22Rv1 (cell line): ENCODE measurements at regions not wholly inside any gene's neighbourhood (a gene's known extent, or its start where the extent isn't known, plus 50 kb on each side); places are given as distances from the start of the nearest gene placed in this dataset.
"Not testable (repeated sequence)": the region's sequence is repeated elsewhere in the genome, so short reads cannot be mapped to it uniquely, and the experiment has no call there.

Experiments used
- H3K27ac ChIP-seq: fragments of 450-650 bp; 2 replicates; pipeline ENCODE4 v1.5.1; 2017
- ZFX ChIP-seq: fragments of 450-650 bp; IDR thresholded peaks from 2 replicates; pipeline ENCODE4 v1.6.1; 2017; ENCODE audit warnings: antibody characterized with exemption, borderline replicate concordance
- TF ChIP-seq, protein P1 (sequence below): fragments of 450-650 bp; IDR thresholded peaks from 2 replicates; pipeline ENCODE4 v1.5.1; 2017; ENCODE audit warnings: mild to moderate bottlenecking

DNA sequence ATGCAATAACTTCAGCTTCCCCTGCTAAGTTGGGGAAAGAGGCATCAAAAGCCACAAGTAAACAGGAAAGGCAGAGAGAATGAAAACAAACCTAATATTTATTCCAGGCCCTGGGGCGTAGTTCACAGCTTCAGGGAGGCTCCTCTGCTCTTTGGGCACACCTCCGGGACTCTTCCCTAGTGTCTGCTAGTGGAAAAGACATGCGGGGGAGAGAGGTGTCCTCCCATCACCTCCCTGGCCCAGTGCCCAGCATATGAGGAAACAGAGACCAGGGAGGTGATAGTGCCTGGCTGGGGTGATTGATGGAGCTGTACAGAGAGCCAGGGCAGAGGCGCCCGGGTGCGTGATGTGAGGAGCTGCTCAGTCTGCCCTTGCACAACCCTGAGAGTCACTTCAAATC lies 71.0 kb downstream of the RASL11A start:
- no peak for TF ChIP-seq ZFX
- TF ChIP-seq, protein P1, sequence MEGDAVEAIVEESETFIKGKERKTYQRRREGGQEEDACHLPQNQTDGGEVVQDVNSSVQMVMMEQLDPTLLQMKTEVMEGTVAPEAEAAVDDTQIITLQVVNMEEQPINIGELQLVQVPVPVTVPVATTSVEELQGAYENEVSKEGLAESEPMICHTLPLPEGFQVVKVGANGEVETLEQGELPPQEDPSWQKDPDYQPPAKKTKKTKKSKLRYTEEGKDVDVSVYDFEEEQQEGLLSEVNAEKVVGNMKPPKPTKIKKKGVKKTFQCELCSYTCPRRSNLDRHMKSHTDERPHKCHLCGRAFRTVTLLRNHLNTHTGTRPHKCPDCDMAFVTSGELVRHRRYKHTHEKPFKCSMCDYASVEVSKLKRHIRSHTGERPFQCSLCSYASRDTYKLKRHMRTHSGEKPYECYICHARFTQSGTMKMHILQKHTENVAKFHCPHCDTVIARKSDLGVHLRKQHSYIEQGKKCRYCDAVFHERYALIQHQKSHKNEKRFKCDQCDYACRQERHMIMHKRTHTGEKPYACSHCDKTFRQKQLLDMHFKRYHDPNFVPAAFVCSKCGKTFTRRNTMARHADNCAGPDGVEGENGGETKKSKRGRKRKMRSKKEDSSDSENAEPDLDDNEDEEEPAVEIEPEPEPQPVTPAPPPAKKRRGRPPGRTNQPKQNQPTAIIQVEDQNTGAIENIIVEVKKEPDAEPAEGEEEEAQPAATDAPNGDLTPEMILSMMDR = no peak
- H3K27ac ChIP-seq = no peak overlapping the region

DNA sequence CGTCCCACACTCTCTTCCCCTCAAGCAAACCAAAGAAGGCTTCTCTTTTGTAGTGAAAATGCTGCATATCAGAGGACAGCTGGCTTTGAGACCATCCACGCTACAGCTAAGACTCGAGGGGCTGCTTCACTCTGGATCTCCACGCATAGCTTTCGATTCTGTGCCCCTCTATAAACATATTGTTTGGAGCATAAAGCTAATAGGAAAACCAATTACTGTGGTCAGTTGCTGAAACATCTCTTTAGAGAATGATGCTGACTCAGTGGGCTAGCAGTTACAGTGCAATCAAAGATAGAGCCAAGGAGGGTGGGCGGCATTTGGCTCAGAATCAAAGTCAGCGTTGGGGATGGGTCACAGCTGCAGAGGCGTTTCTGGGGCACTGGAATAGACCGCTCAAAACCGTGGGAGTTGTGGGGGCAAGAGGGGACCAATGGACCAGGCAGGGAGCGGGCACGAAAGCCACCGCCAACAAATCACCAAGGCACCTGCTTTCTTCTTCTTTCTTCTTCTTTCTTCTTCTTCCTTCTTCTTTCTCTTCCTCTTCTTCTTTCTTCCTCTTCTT lies 76.7 kb downstream of the RASL11A start:
- no peak overlapping the region for H3K27ac ChIP-seq
- TF ChIP-seq ZFX = no peak
- TF ChIP-seq, protein P1 = no peak

DNA sequence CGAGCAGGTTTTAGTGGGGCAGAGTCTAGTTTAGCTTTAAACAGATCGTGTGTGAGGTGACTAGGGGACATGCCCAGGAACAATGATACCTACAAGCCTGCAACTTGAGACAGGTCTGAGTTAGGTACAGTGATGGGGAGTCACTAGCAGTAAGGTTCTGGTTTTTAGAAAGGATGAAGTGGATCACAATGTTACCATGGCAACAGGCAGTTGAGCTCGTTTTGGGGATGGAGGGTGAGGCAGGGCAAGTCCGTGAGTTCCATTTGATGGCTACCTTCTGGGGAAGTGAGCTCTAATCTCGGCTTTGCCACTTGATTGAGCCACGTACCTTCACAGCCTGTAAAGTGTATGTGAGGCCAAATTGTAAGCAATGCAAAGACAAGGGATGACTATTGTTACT lies 76.0 kb upstream of the GTF3A start:
- TF ChIP-seq, protein P1 = no peak
- no peak for TF ChIP-seq ZFX
- no peak overlapping the region for H3K27ac ChIP-seq

DNA sequence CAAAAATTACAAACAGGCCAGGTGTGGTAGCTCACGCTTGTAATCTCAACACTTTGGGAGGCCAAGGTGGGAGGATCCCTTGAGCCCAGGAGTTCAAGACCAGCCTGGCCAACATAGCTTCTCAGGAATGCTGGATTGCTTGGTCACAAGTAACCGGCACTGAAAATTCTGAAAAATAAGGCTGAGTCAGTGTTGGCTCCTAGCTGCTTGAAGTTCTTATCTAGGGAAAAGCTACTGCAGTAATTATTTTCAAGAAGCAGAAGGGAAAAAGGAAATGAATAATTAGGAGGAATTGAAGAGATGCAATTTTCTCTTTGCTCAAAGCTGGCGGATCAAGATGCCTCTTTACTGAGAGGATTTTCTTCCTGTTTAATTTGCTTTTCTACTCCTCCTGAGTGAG lies 75.0 kb upstream of the GTF3A start:
- TF ChIP-seq, protein P1 = no peak
- no peak for TF ChIP-seq ZFX
- H3K27ac ChIP-seq = no peak overlapping the region

DNA sequence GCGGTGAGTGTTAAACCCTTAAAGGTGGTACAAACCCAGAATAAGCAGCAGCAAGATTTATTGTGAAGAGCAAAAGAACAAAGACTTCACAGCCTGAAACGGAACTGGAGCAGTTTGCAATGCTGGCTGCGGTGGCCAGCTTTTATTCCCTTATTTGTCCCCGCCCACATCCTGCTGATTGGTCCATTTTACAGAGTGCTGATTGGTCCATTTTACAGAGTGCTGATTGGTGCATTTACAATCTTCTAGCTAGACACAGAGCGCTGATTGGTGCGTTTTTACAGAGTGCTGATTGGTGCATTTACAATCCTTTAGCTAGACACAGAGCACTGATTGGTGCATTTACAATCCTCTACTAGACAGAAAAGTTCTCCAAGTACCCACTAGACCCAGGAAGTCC lies 73.6 kb upstream of the GTF3A start:
- not testable (repeated sequence) for H3K27ac ChIP-seq

DNA sequence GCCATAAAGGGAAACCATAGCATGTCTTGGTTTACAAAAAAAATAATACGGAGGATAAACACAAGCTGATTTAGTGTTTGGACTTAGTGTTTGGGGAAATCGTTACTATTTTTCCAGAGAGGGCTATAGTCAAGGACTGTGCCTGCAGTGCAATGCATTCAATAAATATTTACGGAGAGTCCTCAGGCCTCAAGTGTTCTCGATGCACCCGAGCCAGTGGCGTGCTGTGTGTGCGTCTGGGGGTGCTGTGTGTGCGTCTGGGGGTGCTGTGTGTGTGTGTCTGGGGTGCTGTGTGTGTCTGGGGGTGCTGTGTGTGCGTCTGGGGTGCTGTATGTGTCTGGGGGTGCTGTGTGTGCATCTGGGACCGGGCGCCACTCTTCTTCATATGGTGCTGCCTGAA lies 71.7 kb upstream of the GTF3A start:
- H3K27ac ChIP-seq = no peak overlapping the region
- TF ChIP-seq, protein P1 = no peak
- no peak for TF ChIP-seq ZFX

DNA sequence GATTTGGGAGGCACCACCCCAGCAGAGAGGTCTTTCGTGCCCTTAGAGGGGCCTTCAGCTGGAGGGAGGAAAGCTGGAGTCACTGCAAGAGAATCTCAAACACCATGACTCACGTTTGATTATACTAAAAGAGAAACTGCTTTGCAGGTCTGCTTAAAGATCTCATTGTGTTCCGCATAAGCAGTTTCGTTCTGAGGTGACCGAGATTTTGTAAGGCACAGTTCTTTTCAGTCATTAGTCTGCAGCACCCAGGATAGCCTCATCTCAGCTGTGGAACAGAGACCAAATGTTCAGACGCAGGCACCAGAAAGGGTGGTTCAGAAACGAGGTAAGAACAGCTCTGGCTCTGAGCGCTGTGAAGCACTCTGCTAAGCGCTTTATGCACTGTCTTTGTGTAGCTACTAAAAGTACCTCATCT lies 71.2 kb upstream of the GTF3A start:
- no peak overlapping the region for H3K27ac ChIP-seq
- TF ChIP-seq ZFX = no peak
- TF ChIP-seq, protein P1 = no peak

DNA sequence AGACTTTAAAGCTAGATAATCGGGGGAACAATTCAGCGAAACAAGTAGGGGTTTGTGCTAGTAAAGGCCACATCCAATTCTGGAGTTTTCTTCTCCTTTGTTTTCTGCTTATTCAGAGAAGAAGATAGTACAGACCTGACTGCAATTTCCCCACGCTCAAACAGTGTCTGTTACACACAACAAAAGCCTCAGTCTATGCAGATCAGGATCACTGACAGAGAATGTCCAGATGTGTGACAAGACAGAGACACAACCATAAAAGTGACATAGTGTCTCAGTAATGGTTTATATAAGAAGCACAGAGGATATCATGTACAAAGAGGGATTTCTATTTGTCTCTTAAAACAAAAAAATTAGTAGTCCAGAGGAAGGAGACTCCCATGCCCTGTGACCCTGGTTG lies 70.7 kb upstream of the GTF3A start:
- H3K27ac ChIP-seq = no peak overlapping the region
- TF ChIP-seq, protein P1 = no peak
- TF ChIP-seq ZFX = no peak
